ENCODE measurements at regions not wholly inside any gene's neighbourhood (a gene's known extent, or its start where the extent isn't known, plus 50 kb on each side); places are given as distances from the start of the nearest gene placed in this dataset.

DNA sequence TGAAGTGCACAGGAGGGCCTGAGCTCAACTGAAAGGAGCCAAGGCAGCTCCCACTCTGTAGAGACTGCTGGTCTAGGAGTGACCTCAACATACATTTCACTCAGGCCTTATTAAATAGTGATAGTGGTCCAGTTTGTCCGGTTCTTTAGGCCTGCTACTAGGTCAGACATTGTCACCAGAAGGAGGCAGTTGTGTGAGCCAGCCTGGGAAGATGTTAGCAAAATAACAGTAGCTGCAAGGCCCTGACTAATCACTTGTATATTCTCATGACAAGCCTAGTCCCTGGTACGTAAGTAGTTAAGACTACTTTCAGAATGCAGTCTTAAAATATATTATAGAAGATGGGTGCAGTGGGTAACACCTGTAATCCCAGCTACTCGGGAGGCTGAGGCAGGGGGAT is 264.0 kb upstream of the CAMK1G start:
- DNase-seq (ENCODE audit: low read depth, low spot score) = no peak

DNA sequence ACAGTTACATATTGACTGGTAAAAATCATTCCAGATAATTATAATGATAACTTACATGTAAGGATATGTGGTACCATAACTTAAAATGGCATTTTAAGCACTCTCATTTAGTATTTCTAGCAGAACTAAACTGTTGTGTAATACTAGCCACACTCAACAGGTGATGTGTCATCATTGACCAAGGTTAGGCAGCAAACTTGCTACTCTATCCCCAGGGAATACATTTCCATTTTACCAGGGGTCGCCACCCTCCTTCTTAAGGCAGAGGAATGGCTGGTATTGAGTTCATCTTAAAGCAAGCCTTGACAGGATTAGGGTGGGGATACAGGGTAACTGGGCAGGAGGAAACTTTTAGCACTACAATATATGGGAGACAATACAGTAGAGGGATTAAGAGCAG is 259.8 kb upstream of the CAMK1G start:
- DNase-seq (ENCODE audit: low read depth, low spot score) = no peak

DNA sequence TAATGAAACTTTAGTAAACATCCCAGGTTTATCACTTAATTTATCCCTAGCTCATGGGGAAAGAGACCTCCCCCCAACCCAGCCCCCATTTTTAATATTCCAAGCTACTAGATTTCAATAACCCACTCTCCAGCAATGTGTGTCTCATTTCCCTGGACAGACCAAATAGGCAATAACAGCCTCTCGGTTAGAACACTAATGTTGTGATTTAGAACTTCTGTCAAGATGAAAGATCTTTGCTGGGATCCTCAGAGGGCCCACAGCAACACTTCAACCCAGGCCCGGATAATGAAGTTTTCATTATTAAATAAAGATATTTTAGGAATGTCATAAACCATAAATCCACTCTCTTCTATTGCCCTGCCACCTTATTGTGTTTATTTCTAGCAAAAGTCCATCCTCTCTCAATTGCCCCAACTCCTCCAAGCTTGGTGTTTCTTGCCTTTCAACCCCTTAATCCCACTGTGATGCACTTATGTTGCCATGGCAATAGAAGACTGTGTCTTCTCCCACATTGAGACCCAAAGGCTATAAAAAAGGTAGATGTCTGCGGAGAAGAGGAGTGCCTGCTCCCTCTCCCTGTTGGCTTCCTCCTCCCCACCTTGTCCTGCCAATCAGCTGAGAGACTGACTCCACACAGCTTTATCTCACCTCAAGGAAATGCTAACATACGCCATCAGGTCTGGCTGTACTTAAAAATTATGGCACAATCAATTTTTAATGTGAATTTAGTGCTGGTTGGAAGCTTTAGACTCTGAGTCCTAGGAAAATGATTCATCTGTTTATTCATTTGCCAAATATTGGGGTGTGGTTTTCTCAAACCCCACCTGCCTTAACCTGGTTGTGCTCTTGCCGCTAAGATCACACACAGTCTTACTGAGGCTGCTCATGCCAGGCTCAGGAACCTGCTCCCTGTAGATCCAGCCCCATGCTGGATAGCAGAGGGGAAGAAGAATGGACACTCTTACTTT is 258.3 kb upstream of the CAMK1G start:
- DNase-seq (ENCODE audit: low read depth, low spot score) = no peak

DNA sequence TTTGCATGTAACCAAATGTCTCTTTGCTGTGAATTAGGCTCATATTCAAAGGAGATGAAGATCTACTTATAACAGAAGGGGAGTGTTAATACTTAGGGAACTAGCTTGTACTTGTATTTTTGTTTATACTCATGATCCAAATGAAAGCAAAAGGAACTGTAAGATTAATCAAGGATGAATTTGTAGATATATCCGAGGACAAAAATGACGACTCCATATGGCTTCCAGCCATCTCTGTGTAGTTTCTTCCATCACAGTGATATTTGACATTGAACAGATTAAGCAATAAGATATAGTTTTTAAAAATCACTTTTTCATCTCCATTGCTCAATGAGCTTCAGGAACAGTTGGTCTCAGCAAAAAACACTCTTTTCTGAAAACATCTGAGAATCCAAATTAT is 257.4 kb upstream of the CAMK1G start:
- DNase-seq (ENCODE audit: low read depth, low spot score) = no peak

DNA sequence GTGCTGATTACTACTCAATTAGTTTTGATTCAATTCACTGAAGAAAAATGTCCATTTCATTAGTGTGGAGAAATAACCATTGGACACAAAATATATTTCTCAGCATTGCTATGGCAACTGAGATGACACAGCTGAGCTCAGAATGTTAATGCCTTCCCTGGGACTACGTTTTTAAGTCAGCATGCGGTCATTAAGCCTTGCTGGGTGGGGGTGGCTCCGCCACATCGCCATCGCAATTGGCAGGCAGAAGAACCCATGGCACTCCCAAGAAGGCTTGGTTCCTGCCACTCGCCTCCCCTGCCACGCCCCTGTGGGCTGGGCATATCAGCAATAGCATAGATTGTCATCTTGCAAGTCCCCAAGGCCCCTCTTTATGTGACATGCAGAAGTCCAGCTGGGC is 256.7 kb upstream of the CAMK1G start:
- no peak for DNase-seq (ENCODE audit: low read depth, low spot score)

DNA sequence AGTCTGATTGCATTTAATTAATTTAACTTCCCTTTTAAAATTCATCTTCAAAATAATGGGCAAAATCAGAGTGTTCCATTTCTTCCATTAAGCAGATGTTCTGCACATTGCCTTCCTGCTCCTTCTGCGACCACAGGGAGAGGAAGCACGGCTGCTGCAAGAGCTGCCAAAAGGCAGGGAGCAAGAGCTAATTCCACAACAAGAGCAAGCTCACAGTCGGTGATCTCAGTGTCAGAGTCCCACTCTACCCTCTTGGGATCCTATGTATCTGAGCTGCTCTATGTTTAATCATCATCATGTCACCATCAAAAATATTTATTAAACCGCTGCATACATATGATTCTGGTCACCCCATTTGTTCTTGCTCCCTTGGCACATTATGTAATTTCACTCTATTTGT is 255.3 kb upstream of the CAMK1G start:
- DNase-seq (ENCODE audit: low read depth, low spot score) = no peak

DNA sequence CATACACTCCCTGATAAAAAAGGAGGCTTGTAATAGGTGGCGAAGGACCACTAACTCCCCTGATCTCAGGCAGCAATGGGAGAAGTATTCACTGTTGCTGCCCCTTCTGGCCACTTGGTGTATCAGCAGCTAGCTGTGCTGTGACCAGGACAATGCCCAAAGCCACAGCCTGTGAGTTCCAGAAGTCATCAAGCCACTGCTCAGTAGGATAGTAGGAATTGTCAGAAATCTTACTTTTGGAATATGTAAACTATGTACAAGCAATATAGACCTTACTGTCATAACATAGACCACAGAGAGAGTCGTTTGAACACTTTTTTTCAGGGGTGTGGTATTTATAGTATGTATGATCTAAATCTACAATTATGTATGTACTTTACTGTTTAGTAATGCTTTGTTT is 248.3 kb upstream of the CAMK1G start:
- DNase-seq (ENCODE audit: low read depth, low spot score) = no peak

DNA sequence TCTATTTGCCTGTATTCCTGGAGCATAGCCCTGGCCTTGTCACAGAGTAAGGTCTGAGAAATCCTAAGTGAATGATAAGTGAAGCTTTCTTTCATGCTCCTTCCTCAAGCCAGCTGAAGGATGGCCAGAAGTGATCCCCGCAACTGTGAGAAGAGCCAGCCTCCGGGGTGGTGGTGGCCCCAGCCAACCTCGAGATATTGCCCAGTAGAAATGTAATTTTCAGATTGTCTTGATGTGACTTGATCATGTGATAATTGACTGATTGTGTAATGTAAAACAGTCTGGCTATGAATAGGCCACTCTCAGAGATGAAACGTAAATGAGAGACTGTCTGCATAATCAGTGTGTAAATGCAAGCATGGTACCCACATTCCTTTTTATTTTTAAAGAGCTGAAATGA is 242.4 kb upstream of the CAMK1G start:
- no peak for DNase-seq (ENCODE audit: low read depth, low spot score)

DNA sequence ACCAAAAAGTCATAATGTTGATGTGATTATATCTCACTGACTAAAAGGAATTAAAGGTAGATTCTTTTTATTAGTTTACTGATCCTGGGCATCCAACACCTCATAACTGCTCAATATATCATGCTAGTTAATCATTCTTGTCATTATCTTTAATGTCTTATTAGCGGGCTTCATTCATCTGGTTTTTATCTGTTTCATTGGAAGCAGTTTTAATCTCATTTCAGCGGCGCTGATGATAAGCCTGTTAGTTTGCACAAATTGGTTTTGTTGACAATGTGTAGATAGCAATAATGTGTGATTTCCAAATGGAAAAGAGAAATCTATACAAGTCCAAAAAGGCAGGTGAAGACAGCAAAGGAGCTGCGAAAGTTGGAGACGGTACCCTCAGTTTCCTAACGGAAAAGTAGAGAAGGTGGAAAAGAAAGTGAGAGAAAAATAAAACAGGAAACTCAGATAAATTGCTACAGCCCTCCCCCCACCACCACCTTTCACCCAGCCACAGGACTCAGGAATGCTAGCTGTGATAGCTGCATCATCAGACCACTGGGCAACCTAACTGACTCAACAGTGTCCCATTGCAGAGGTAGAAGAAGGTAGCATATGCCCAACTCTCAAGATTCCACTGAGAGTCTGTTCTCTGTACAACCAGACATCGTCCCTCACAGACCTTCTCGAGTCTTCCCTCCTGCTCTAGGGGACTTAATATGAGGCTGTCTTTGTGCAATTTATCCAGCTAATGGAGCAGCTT is 241.7 kb upstream of the CAMK1G start:
- DNase-seq (ENCODE audit: low read depth, low spot score) = no peak

DNA sequence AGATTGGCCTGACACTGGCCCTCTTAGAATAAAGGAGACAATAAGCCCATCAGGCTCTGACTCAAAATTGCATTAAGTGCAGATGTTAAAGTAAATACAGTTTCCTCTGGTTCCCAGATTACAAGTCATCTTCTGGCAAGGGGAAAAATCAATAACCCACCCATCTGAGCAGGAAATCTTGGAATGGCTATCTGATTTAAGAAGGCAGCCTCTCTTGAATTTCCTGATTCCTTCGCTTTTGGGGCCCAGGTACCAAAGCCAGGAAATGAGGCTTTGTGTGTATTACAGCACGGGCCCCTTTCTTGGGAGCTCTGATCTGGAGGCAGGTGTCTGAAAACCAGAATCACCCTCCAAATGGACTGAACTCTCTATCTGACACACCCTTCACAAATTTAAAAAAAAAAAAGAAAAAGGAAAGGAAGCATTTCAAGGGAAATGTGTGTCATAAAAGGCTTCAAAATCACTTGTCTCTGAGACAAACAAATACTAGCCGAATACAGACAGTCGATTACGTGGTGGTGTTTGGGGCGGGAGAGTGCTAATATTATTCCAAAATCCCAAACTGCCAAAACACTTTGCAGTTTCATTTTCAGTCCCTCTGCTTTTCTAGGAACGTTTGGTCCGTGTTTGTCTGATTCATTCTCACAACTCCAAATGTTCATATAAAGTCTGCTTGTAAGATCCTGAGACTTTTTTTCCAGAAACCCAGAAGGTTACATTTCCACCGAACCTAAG is 240.9 kb upstream of the CAMK1G start:
- DNase-seq (ENCODE audit: low read depth, low spot score) = no peak

DNA sequence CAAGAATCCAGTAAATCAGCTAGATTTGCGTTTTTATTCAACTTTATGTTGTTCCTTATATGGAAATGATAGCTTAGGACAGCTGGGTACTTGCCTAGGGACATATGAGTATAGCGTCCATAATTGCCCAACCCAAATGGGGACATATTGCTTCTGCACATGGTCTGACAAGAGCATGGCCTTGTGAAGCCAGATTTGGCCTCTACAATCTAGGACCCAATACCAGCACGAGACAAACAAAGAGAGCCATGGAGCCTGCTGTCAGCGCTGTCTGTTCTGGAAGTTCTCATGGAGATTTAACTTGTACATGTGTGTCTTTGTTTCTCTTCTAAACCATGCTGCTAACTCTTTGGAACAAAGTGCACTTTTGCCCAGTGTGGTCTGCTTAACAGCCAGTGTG is 240.0 kb upstream of the CAMK1G start:
- DNase-seq (ENCODE audit: low read depth, low spot score) = no peak

DNA sequence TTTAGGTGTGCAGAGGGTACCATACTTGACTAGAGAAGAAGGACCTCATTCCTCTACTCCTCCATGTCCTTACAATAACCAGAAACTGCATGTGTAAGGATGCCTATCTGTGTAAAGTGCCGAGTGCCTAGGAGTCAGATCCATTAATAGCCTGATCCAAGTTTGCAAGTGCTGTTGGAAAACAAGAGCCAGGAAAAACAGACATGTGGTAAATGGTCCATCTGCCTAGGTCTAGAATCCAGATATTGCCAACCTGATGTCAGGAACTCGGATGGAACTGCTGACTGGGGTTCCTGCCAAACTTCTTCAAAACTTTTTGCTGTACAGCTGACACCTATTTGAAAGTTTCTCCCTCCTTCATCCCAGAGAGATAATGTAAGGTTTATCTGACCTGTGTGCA is 239.4 kb upstream of the CAMK1G start:
- DNase-seq (ENCODE audit: low read depth, low spot score) = no peak

DNA sequence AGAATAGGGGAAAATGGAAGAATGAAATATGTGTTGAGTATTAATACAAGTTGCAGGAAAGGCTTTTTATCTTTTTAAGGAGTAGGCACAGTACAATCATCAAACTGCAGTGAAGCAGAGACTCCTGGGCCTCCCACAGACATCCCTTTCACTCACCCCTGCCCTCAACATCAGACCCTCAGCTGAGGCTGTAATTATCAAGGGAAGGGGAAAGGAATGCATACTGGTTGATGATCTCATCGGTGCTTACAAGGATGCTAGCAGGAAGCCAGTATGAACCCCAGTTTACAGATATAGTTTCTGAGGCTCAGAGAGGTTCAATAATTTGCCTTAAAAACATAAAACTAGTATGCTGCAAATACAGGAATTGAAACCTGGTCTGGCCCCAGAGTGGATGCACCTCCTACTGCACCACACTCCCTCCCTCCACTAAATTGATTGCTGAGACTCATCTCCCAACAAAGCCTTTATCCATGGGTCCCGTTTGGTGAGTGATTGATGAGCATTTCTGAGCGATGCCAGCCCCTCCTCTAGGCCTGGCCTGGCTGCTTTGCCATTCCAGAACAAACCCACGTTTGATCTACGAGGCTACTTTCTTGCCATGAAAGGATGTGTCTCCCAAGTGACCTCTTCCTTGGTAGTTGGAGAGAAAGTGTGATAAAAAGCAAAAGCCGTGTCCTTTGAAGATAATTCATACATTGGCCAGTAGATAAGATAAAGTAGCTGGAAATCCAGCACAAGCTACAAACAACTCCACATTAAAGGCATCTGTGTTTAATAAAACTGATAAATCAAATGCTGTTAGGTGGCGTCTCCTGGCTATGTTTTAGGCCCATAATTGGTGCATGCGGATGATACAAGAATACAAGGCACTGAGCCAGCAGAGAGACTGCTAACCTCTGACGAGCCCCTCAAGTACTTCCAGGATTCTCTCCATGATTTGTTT is 233.9 kb upstream of the CAMK1G start:
- no peak for DNase-seq (ENCODE audit: low read depth, low spot score)

DNA sequence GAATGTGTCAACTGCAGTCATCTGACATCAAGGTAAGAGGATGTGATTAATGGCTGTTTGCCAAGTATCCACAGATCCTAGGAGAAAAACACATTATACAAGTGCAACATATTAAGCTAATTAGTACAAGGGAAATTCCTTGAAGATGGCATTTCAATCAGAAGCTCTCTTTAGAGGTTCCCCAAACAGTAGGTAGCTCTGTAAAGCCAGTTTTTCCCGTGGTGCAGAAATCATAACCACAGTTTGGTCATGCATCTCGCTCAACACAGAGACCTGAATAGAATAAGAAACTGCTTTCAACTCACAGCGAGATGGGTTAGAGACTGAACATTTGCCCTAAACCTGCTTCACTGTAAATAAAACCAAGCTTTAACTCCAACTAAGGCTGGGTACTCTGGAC is 230.5 kb upstream of the CAMK1G start:
- DNase-seq (ENCODE audit: low read depth, low spot score) = no peak

DNA sequence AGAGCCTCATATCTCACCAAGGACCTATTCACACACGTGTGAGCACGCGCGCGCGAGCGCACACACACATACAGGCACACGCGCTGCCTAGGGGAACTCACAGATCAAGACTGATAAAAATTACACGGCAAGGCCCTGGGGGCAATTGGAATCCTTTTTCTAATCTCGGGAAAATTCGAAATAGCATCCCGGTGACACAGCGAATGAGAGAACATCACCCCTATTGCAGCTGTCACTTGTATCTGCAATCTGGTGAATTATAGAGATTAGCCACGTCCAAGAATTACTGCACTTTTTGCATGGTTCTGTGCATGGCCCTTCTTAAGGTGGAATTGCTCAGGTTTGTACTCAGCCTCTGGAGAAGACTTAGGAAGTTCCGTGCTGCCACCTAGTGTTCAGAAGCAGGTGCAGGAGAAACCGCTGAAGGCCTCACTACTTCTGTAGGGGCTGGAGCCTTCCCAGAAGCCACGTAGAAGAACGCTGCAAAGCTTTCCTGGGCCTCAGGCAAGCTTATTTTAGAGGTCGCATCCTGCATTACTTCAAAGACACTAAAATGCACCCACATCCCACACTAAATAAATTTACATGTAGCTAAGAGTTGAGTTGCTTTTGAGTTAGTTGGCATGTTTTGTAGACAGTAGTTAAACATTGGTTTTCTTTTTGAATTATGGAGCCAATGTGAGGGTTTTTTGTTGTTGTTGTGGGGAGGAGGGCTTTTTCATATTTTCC is 229.2 kb upstream of the CAMK1G start:
- DNase-seq (ENCODE audit: low read depth, low spot score) = no peak

DNA sequence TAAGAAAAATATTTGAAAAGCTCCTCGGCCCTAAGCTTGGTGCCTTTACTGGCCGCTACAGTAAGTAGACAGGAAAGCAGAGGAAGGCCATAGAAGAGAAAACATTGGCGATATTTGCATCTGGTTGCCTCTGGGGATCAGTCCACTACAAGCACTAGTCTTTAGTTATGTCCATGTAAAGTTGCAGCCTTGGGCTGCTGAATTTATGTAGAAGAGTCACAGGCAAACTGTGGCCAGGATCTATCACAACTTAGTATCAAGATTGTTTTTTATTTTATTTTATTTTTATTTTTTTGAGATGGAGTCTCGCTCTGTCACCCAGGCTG is 228.7 kb upstream of the CAMK1G start:
- no peak for DNase-seq (ENCODE audit: low read depth, low spot score)

DNA sequence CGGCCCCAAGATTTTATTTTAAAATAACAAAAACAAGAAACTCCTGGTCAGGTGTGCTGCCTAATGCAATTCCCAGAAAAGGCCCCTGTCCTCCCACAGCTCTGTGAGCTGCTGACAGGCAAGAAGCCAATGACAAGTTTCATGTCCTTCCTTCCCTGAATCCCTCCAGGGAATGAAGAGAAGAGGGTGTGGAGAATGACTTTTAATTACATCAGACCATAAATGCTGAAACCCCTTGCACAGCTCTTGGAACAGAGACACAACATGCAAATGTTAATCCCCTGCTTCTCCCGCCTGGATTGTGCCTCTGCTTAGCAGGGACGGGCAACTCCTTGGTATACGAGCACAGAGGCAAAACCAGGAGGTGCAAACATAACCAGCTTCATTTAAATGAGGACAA is 228.1 kb upstream of the CAMK1G start:
- no peak for DNase-seq (ENCODE audit: low read depth, low spot score)

DNA sequence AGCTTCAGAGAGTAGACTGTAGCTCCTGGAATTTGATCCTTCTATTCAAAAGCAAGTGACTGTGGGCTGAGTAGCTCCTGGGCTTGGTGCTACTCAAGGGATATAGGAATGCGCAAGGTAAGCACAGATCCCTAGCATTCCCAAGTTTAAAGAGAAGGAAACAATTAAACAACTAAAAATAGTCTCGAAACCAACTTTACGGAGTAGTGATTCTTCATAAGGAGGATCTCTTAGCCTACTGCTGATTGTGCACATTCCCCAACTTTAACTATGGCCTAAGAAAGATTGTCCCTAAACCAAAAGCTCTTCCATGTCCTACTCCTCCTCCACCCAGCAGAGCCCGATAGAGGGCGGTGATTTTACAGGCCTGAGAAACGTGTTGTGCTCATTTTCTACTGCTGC is 226.5 kb upstream of the CAMK1G start:
- no peak for DNase-seq (ENCODE audit: low read depth, low spot score)

DNA sequence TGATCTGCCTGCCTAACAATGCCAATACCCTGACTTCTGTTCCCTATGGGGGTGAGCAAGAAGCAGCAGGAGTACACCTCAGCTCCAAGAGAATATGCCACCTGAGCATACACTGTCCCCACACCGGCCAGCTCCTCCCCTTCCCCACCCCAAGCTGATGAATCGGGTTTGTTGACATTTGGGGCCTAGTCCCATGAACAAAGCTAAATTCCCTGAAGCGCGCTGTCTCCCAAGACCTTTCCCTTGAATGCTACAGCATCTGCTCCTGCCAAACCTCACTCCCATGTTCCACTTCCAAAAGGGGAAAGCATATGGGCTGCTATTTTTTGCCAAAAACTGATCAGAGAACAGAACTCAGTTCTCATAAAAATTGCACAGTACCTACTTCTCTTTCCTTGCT is 220.4 kb upstream of the CAMK1G start:
- DNase-seq (ENCODE audit: low read depth, low spot score) = no peak

DNA sequence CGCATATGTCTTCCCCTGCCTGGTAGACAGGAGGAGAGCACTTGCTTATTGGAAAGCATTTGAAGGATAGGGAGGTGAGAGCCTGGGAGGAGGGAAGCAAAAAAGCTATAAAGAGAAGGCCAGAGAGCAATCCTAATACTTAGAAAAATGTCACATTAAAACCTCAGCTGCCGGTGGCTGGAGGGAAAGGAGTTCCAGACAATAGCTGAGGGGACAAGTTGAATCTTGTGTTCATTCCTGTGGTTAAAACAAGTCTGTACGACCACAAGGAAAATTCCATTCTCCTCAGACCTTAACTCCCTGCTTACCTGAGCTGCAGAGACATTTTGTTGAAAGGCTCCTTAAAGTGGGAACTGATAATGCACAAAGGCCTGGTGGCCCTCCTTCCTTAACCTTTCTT is 218.8 kb upstream of the CAMK1G start:
- DNase-seq (ENCODE audit: low read depth, low spot score) = no peak

All from activated naive CD8-positive, alpha-beta T cell treated with anti-CD3 and anti-CD28 coated beads, Interleukin-2, amount 50 U/mL, for 16 hours (primary cell).